ENCODE measurements at regions not wholly inside any gene's neighbourhood (a gene's known extent, or its start where the extent isn't known, plus 50 kb on each side); places are given as distances from the start of the nearest gene placed in this dataset.

DNA sequence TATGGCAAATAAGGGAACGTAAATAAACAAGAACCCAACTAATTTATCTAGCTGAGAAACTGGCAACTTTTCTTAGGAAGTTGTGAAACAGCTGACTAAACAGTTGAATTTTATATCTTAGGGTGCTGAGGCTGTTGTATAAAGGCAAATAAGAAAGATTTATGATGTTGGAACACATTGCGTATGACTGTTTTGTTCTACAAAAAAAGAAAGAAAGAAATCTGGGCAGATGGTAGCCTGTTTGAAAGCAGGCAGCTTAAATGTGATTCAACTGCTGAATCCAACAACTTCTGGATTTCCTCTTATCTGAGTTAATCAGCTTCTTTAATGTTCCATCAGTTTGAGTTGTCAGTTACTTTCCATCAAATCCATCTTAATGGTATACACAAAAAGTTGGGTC, 214.5 kb downstream of the SNX13 start:
- no peak overlapping the region for H2AFZ ChIP-seq (ENCODE audit: low read depth, low read length, poor library complexity, severe bottlenecking)
- no TSS peak for BruUV-seq (replicated peaks)
- H3K4me1 ChIP-seq (ENCODE audit: control insufficient read depth in 1 of 2, insufficient read depth in 2 of 2, low read length in 2 of 2): no peaks in the 10 kb centered on the region
- no peak overlapping the region for H3K9ac ChIP-seq (ENCODE audit: low read length)
- H3K4me2 ChIP-seq (ENCODE audit: low read length): no peak overlapping the region
- DNase-seq (ENCODE audit: low read depth, low spot score): no peak
- TF ChIP-seq RAD21 (IDR thresholded peaks at IDR 0.05; ENCODE audit: low read depth) (no peak), POLR2AphosphoS5 (IDR thresholded peaks at IDR 0.05; ENCODE audit: low read depth, low read length) (no peak), MAX (IDR thresholded peaks at IDR 0.05) (no peak), CBX3 (IDR thresholded peaks at IDR 0.05; ENCODE audit: low read depth) (no peak), EZH2phosphoT487 (IDR thresholded peaks at IDR 0.05; ENCODE audit: borderline replicate concordance) (no peak), TCF7L2 (IDR thresholded peaks at IDR 0.05; ENCODE audit: borderline replicate concordance, extremely low read depth, insufficient read depth, insufficient read length) (no peak), REST (IDR thresholded peaks at IDR 0.05; ENCODE audit: low read depth) (no peak), SRF (IDR thresholded peaks at IDR 0.05; ENCODE audit: low read depth) (no peak), POLR2A (IDR thresholded peaks at IDR 0.05; ENCODE audit: borderline replicate concordance, extremely low read depth, insufficient read depth, insufficient read length) (no peak), EGR1 (IDR thresholded peaks at IDR 0.05; ENCODE audit: low read depth) (no peak), EZH2 (IDR thresholded peaks at IDR 0.05) (no peak), ELF1 (IDR thresholded peaks at IDR 0.05; ENCODE audit: borderline replicate concordance, low read depth) (no peak), SIN3A (IDR thresholded peaks at IDR 0.05; ENCODE audit: low read depth) (no peak), CEBPB (IDR thresholded peaks at IDR 0.05; ENCODE audit: low read depth) (no peak), SP1 (IDR thresholded peaks at IDR 0.05; ENCODE audit: low read depth) (no peak), FOSL1 (IDR thresholded peaks at IDR 0.05; ENCODE audit: low read depth) (no peak), YY1 (IDR thresholded peaks at IDR 0.05; ENCODE audit: extremely low read depth, insufficient replicate concordance, low read depth, low read length) (no peak)
- TF ChIP-seq, protein P1, sequence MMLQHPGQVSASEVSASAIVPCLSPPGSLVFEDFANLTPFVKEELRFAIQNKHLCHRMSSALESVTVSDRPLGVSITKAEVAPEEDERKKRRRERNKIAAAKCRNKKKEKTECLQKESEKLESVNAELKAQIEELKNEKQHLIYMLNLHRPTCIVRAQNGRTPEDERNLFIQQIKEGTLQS (IDR thresholded peaks at IDR 0.05): no peak
- no peak overlapping the region for H3K4me3 ChIP-seq (replicated peaks in 1 of 2; ENCODE audit: low read depth in 1 of 2, low read length in 2 of 2)
- ChIA-PET CTCF (no interaction called here), POLR2A (no interaction called here), RAD21 (ENCODE audit: low non-redundant PET in 1 of 2, low total read pairs in 2 of 2, uncharacterized antibody in 2 of 2, unreplicated experiment in 2 of 2) (no interaction called here)
- no peaks in the 10 kb centered on the region for H3K36me3 ChIP-seq (ENCODE audit: control insufficient read depth in 1 of 2, insufficient read depth in 2 of 2, low read length in 2 of 2)
- no peaks in the 10 kb centered on the region for H4K20me1 ChIP-seq (ENCODE audit: insufficient read depth)
- H3K9me2 ChIP-seq (ENCODE audit: insufficient read depth): no peaks in the 10 kb centered on the region
- no peak for ATAC-seq
- no peaks in the 10 kb centered on the region for H3K9me3 ChIP-seq (ENCODE audit: control insufficient read depth in 1 of 2, insufficient read depth in 1 of 2, low read depth in 1 of 2, low read length in 2 of 2)
- H3K79me2 ChIP-seq (ENCODE audit: insufficient read depth, low read length): no peaks in the 10 kb centered on the region
- intact Hi-C loops (cut with micrococcal nuclease): no loop called here
- H3K27ac ChIP-seq (ENCODE audit: low read depth, low read length): no peak overlapping the region
- H3K27me3 ChIP-seq (ENCODE audit: insufficient read depth, low read length): no peaks in the 10 kb centered on the region
